ENCODE measurements at regions not wholly inside any gene's neighbourhood (a gene's known extent, or its start where the extent isn't known, plus 50 kb on each side); places are given as distances from the start of the nearest gene placed in this dataset.

DNA sequence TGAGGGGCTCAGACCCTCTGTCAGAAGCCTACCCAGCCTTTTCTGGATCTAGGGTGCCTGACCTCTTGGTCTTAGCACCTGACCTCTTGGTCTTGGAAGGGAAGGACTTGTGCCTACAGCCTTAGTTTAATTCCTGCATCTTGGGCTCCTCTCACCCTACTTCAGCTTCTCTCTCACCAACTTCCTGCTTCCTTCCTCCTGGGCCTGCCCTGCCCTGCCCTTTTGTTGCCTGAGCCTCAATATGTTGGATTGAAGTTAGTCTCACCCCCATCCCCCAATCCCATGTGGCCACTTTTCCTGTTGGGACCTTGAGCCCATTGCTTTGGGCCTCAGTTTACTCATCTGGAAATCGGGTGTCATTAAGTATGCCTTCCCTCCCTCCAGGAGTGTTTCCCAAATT lies 206.2 kb upstream of the SKOR2 start:
- H3K27me3 Mint-ChIP-seq (ENCODE audit: insufficient read depth, low read depth, poor library complexity) = peaks cover 6% of the 10 kb centered on the region
- no peak overlapping the region for H3K4me3 Mint-ChIP-seq

More for the DNA sequence above, 206.2 kb upstream of the SKOR2 start:
- no peaks in the 10 kb centered on the region for H3K36me3 ChIP-seq (ENCODE audit: insufficient read depth)
- H3K4me3 ChIP-seq = no peak overlapping the region
- H3K4me2 ChIP-seq = no peak overlapping the region
- H3F3A ChIP-seq (replicated peaks; ENCODE audit: low read depth) = no peaks in the 10 kb centered on the region
- H3K27ac ChIP-seq (ENCODE audit: low read depth) = no peak overlapping the region
- H3K9me2 ChIP-seq (ENCODE audit: insufficient read depth) = no peaks in the 10 kb centered on the region
- H3K27ac Mint-ChIP-seq = no peak overlapping the region
- DNase-seq (ENCODE audit: low spot score) (no peak), ATAC-seq (no peak)
- H3K27me3 ChIP-seq (ENCODE audit: insufficient read depth) = no peaks in the 10 kb centered on the region
- H3K4me1 Mint-ChIP-seq = peaks cover 8% of the 10 kb centered on the region; the same call in 2 of the 3 replicates
- no peaks in the 10 kb centered on the region for H3K9me3 Mint-ChIP-seq
- no peaks in the 10 kb centered on the region for H4K20me1 ChIP-seq (replicated peaks; ENCODE audit: insufficient read depth)
- no peaks in the 10 kb centered on the region for H3K36me3 Mint-ChIP-seq (ENCODE audit: low read depth)
- no peak overlapping the region for H2AFZ ChIP-seq
- H3K79me2 ChIP-seq (replicated peaks; ENCODE audit: insufficient read depth) = no peaks in the 10 kb centered on the region
- no peak for TF ChIP-seq POLR2AphosphoS5 (IDR thresholded peaks at IDR 0.05; ENCODE audit: low read depth)
- TF ChIP-seq, protein P1, sequence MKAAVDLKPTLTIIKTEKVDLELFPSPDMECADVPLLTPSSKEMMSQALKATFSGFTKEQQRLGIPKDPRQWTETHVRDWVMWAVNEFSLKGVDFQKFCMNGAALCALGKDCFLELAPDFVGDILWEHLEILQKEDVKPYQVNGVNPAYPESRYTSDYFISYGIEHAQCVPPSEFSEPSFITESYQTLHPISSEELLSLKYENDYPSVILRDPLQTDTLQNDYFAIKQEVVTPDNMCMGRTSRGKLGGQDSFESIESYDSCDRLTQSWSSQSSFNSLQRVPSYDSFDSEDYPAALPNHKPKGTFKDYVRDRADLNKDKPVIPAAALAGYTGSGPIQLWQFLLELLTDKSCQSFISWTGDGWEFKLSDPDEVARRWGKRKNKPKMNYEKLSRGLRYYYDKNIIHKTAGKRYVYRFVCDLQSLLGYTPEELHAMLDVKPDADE (IDR thresholded peaks at IDR 0.05) = no peak
- TF ChIP-seq CREB1 (CRISPR knock-in tag; IDR thresholded peaks at IDR 0.05; ENCODE audit: low read depth) = no peak
- TF ChIP-seq ZNF114 (CRISPR knock-in tag; IDR thresholded peaks at IDR 0.05) = no peak
- TF ChIP-seq JUNB (IDR thresholded peaks at IDR 0.05; ENCODE audit: unreplicated experiment) = no peak
- TF ChIP-seq ZNF331 (CRISPR knock-in tag; IDR thresholded peaks at IDR 0.05; ENCODE audit: low read depth) = no peak
- no peak for TF ChIP-seq STAT1 (IDR thresholded peaks at IDR 0.05; ENCODE audit: unreplicated experiment)
- TF ChIP-seq EZH2 (IDR thresholded peaks at IDR 0.05; ENCODE audit: low read depth, unreplicated experiment) = no peak
- TF ChIP-seq, protein P2, sequence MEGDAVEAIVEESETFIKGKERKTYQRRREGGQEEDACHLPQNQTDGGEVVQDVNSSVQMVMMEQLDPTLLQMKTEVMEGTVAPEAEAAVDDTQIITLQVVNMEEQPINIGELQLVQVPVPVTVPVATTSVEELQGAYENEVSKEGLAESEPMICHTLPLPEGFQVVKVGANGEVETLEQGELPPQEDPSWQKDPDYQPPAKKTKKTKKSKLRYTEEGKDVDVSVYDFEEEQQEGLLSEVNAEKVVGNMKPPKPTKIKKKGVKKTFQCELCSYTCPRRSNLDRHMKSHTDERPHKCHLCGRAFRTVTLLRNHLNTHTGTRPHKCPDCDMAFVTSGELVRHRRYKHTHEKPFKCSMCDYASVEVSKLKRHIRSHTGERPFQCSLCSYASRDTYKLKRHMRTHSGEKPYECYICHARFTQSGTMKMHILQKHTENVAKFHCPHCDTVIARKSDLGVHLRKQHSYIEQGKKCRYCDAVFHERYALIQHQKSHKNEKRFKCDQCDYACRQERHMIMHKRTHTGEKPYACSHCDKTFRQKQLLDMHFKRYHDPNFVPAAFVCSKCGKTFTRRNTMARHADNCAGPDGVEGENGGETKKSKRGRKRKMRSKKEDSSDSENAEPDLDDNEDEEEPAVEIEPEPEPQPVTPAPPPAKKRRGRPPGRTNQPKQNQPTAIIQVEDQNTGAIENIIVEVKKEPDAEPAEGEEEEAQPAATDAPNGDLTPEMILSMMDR (conservative IDR thresholded peaks at IDR 0.05; ENCODE audit: low read depth in 2 of 2) = no peak
- no peak for TF ChIP-seq NANOG (IDR thresholded peaks at IDR 0.05; ENCODE audit: borderline replicate concordance)
- TF ChIP-seq, protein P3, sequence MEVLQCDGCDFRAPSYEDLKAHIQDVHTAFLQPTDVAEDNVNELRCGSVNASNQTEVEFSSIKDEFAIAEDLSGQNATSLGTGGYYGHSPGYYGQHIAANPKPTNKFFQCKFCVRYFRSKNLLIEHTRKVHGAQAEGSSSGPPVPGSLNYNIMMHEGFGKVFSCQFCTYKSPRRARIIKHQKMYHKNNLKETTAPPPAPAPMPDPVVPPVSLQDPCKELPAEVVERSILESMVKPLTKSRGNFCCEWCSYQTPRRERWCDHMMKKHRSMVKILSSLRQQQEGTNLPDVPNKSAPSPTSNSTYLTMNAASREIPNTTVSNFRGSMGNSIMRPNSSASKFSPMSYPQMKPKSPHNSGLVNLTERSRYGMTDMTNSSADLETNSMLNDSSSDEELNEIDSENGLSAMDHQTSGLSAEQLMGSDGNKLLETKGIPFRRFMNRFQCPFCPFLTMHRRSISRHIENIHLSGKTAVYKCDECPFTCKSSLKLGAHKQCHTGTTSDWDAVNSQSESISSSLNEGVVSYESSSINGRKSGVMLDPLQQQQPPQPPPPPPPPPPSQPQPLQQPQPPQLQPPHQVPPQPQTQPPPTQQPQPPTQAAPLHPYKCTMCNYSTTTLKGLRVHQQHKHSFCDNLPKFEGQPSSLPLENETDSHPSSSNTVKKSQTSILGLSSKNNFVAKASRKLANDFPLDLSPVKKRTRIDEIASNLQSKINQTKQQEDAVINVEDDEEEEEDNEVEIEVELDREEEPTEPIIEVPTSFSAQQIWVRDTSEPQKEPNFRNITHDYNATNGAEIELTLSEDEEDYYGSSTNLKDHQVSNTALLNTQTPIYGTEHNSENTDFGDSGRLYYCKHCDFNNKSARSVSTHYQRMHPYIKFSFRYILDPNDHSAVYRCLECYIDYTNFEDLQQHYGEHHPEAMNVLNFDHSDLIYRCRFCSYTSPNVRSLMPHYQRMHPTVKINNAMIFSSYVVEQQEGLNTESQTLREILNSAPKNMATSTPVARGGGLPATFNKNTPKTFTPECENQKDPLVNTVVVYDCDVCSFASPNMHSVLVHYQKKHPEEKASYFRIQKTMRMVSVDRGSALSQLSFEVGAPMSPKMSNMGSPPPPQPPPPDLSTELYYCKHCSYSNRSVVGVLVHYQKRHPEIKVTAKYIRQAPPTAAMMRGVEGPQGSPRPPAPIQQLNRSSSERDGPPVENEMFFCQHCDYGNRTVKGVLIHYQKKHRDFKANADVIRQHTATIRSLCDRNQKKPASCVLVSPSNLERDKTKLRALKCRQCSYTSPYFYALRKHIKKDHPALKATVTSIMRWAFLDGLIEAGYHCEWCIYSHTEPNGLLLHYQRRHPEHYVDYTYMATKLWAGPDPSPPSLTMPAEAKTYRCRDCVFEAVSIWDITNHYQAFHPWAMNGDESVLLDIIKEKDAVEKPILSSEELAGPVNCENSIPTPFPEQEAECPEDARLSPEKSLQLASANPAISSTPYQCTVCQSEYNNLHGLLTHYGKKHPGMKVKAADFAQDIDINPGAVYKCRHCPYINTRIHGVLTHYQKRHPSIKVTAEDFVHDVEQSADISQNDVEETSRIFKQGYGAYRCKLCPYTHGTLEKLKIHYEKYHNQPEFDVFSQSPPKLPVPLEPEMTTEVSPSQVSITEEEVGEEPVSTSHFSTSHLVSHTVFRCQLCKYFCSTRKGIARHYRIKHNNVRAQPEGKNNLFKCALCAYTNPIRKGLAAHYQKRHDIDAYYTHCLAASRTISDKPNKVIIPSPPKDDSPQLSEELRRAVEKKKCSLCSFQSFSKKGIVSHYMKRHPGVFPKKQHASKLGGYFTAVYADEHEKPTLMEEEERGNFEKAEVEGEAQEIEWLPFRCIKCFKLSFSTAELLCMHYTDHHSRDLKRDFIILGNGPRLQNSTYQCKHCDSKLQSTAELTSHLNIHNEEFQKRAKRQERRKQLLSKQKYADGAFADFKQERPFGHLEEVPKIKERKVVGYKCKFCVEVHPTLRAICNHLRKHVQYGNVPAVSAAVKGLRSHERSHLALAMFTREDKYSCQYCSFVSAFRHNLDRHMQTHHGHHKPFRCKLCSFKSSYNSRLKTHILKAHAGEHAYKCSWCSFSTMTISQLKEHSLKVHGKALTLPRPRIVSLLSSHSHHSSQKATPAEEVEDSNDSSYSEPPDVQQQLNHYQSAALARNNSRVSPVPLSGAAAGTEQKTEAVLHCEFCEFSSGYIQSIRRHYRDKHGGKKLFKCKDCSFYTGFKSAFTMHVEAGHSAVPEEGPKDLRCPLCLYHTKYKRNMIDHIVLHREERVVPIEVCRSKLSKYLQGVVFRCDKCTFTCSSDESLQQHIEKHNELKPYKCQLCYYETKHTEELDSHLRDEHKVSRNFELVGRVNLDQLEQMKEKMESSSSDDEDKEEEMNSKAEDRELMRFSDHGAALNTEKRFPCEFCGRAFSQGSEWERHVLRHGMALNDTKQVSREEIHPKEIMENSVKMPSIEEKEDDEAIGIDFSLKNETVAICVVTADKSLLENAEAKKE (CRISPR knock-in tag; IDR thresholded peaks at IDR 0.05) = no peak
- TF ChIP-seq, protein P4, sequence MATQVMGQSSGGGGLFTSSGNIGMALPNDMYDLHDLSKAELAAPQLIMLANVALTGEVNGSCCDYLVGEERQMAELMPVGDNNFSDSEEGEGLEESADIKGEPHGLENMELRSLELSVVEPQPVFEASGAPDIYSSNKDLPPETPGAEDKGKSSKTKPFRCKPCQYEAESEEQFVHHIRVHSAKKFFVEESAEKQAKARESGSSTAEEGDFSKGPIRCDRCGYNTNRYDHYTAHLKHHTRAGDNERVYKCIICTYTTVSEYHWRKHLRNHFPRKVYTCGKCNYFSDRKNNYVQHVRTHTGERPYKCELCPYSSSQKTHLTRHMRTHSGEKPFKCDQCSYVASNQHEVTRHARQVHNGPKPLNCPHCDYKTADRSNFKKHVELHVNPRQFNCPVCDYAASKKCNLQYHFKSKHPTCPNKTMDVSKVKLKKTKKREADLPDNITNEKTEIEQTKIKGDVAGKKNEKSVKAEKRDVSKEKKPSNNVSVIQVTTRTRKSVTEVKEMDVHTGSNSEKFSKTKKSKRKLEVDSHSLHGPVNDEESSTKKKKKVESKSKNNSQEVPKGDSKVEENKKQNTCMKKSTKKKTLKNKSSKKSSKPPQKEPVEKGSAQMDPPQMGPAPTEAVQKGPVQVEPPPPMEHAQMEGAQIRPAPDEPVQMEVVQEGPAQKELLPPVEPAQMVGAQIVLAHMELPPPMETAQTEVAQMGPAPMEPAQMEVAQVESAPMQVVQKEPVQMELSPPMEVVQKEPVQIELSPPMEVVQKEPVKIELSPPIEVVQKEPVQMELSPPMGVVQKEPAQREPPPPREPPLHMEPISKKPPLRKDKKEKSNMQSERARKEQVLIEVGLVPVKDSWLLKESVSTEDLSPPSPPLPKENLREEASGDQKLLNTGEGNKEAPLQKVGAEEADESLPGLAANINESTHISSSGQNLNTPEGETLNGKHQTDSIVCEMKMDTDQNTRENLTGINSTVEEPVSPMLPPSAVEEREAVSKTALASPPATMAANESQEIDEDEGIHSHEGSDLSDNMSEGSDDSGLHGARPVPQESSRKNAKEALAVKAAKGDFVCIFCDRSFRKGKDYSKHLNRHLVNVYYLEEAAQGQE (IDR thresholded peaks at IDR 0.05; ENCODE audit: unreplicated experiment) = no peak
- TF ChIP-seq EZH2phosphoT487 (IDR thresholded peaks at IDR 0.05; ENCODE audit: unreplicated experiment) = no peak
- H3K4me1 ChIP-seq (ENCODE audit: insufficient read depth) = no peaks in the 10 kb centered on the region
